ENCODE measurements at regions not wholly inside any gene's neighbourhood (a gene's known extent, or its start where the extent isn't known, plus 50 kb on each side); places are given as distances from the start of the nearest gene placed in this dataset.
A peak's percentile ranks its signal among the peaks of the same experiment; 100 is the strongest.

DNA sequence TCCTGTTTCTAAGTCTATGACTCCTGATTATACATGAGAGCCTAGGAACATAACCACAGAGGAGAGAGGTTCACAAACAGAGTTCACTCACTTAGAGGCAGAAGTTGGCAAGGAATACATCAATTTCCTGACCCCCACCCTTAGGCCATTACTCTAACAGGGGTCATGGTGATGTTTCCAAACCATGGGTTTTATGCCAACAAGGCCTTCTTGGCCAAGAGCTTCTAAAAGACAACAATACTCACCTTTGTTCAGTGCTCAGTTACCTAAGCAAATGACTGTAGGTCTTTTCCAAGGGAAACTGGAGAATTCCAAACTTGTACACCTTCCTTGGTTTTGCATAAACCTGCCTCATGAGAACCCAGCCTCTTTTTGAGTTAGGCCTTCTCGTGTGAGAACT, 52.6 kb downstream of the ERICH4 start:
- WGBS, 2 donors: 44 to 58% methylated on average over 1 of the region's 1 CpG
- no peak overlapping the region for H3K4me3 ChIP-seq
- H3K27ac ChIP-seq: peak overlapping the region in 1 of 4 donors; percentile 4
- H3K4me1 ChIP-seq: peaks cover 0 to 15% (median 3%) of the 10 kb centered on the region in 4 donors
- H3K9me3 ChIP-seq: no peaks in the 10 kb centered on the region
- no peak for DNase-seq
- no peaks in the 10 kb centered on the region for H3K27me3 ChIP-seq
- no peak for ATAC-seq (ENCODE audit: low FRiP score in 2 of 2)
- peaks cover 0 to 14% (median 0%) of the 10 kb centered on the region in 4 donors for H3K36me3 ChIP-seq
- TF ChIP-seq, protein P1, sequence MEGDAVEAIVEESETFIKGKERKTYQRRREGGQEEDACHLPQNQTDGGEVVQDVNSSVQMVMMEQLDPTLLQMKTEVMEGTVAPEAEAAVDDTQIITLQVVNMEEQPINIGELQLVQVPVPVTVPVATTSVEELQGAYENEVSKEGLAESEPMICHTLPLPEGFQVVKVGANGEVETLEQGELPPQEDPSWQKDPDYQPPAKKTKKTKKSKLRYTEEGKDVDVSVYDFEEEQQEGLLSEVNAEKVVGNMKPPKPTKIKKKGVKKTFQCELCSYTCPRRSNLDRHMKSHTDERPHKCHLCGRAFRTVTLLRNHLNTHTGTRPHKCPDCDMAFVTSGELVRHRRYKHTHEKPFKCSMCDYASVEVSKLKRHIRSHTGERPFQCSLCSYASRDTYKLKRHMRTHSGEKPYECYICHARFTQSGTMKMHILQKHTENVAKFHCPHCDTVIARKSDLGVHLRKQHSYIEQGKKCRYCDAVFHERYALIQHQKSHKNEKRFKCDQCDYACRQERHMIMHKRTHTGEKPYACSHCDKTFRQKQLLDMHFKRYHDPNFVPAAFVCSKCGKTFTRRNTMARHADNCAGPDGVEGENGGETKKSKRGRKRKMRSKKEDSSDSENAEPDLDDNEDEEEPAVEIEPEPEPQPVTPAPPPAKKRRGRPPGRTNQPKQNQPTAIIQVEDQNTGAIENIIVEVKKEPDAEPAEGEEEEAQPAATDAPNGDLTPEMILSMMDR (IDR thresholded peaks at IDR 0.05): no peak
- TF ChIP-seq POLR2A (IDR thresholded peaks at IDR 0.05) (no peak), EP300 (IDR thresholded peaks at IDR 0.05) (no peak), POLR2AphosphoS5 (IDR thresholded peaks at IDR 0.05) (no peak)

DNA sequence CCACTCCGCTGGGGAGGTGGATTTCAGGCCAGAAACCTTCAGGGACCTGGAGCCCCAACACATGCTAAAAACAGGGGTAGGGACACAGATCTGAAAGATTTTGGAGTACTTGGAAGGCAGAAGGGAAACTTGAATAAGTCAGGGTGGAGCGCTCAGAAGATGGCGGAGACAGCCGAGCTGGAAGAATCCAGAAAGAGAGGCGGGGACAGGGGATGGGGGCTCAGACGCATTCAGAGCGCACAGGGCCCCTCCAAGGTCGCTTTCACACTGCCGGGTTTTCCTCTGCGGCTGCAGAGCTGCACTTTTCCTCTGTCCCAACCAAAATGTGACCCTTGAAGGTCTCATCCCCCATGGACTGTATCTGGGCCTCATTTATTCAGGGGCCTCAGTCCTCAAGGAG, 56.9 kb downstream of the ERICH4 start:
- Histone ChIP-seq H3K36me3 (peaks cover 0 to 3% (median 0%) of the 10 kb centered on the region in 4 donors), H3K4me1 (peaks cover 0 to 22% (median 5%) of the 10 kb centered on the region in 4 donors), H3K27ac (peak overlapping the region; percentile 82 to 93 (median 84)), H3K27me3 (no peaks in the 10 kb centered on the region), H3K4me3 (peak overlapping the region; percentile 36 to 54 (median 40)), H3K9me3 (no peaks in the 10 kb centered on the region)
- ATAC-seq (ENCODE audit: low FRiP score in 2 of 2) (no peak), DNase-seq (no peak)
- TF ChIP-seq EP300 (IDR thresholded peaks at IDR 0.05) (no peak), POLR2A (IDR thresholded peaks at IDR 0.05) (no peak), POLR2AphosphoS5 (IDR thresholded peaks at IDR 0.05) (no peak)
- TF ChIP-seq, protein P1 (IDR thresholded peaks at IDR 0.05): no peak
- WGBS, 2 donors: 57 to 77% methylated on average over 10 of the region's 10 CpGs

DNA sequence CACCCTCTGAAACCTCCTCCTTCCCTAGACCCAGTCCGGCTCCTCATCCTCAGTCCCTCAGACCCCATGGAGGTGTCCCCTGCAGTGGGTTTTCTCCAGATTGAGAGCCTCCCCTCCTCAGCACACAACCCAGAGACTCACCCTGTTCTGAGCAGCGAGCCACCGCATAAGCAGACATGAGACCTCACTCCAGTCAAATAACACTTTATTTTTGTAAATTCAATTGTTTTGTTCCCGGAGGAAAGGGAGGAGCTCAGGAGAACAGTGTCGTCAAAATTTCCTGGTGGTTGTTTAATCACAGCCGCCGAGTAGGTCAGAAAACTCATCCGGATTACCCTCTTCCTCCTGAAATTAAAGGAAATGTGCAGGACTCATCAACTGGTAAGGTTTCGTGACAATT, 57.5 kb downstream of the ERICH4 start:
- Histone ChIP-seq H3K36me3 (no peaks in the 10 kb centered on the region), H3K27ac (peak overlapping the region; percentile 82 to 93 (median 84)), H3K4me3 (peak overlapping the region in 3 of 4 donors; percentile 36 to 54 (median 39)), H3K27me3 (no peaks in the 10 kb centered on the region), H3K4me1 (peaks cover 0 to 22% (median 5%) of the 10 kb centered on the region in 4 donors), H3K9me3 (no peaks in the 10 kb centered on the region)
- ATAC-seq (ENCODE audit: low FRiP score in 2 of 2) (no peak), DNase-seq (no peak)
- TF ChIP-seq POLR2A (IDR thresholded peaks at IDR 0.05): peak in 2 of 4 donors; percentile 29 to 42
- TF ChIP-seq, protein P1 (IDR thresholded peaks at IDR 0.05): no peak
- TF ChIP-seq EP300 (IDR thresholded peaks at IDR 0.05): no peak
- TF ChIP-seq POLR2AphosphoS5 (IDR thresholded peaks at IDR 0.05): peak; percentile 46 to 63
- WGBS, 2 donors: 63 to 71% methylated on average over 9 of the region's 9 CpGs

DNA sequence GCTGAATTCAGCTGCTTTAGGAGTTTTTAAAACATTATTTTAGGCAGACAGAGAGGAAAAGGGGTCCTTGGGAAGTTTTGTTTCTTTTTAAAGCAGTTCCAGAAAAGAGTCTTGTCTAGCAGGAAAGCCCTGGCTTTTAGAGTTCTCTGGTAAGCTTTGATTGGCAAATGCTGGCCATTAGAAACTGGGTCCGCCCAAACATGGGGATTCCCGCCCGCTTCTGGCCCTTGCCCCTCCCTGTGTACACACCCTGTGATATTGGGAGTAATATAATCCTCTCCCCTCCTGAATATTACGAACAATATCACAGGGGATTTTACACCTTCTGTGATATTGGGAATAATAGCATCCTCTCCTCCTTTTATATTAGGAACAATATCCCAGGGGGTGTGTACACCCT, 58.9 kb downstream of the ERICH4 start:
- Histone ChIP-seq H3K9me3 (no peaks in the 10 kb centered on the region), H3K27me3 (no peaks in the 10 kb centered on the region), H3K4me3 (peak overlapping the region in 1 of 4 donors; percentile 15), H3K27ac (peak overlapping the region; percentile 33 to 93 (median 84)), H3K36me3 (no peaks in the 10 kb centered on the region), H3K4me1 (peaks cover 0 to 16% (median 2%) of the 10 kb centered on the region in 4 donors)
- WGBS, 2 donors: 58 to 62% methylated on average over 4 of the region's 4 CpGs
- TF ChIP-seq POLR2A (IDR thresholded peaks at IDR 0.05): no peak
- TF ChIP-seq EP300 (IDR thresholded peaks at IDR 0.05): no peak
- TF ChIP-seq, protein P1 (IDR thresholded peaks at IDR 0.05): no peak
- ATAC-seq (ENCODE audit: low FRiP score in 2 of 2): no peak
- no peak for DNase-seq

DNA sequence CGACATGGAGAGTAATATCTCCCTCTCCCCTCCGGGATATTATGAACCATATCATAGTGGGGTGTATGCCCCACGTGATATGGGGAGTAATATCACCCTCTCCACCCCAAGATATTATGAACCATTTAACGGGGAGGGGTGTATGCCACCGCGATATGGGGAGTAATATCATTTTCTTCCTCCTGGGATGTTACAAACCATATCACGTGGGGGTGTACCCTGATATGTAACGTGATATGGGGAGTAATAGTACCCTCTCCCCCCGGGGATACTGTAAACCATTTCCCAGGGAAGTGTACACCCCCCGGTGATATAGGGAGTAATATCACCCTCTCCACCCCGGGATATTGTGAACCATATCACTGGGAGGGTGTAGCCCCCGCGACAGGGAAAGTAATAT, 62.1 kb downstream of the ERICH4 start:
- TF ChIP-seq EP300 (IDR thresholded peaks at IDR 0.05) (no peak), POLR2A (IDR thresholded peaks at IDR 0.05) (no peak), POLR2AphosphoS5 (IDR thresholded peaks at IDR 0.05) (no peak)
- TF ChIP-seq, protein P1 (IDR thresholded peaks at IDR 0.05): no peak
- no peak overlapping the region for H3K27ac ChIP-seq
- H3K27me3 ChIP-seq: no peaks in the 10 kb centered on the region
- DNase-seq (no peak), ATAC-seq (ENCODE audit: low FRiP score in 2 of 2) (no peak)
- H3K36me3 ChIP-seq: no peaks in the 10 kb centered on the region
- no peak overlapping the region for H3K4me3 ChIP-seq
- H3K4me1 ChIP-seq: peaks cover 0 to 7% (median 2%) of the 10 kb centered on the region in 4 donors
- H3K9me3 ChIP-seq: no peaks in the 10 kb centered on the region
- WGBS, 2 donors: 86 to 88% methylated on average over 13 of the region's 13 CpGs

Measured in upper lobe of left lung (tissue), 6 donors.